ENCODE measurements at regions not wholly inside any gene's neighbourhood (a gene's known extent, or its start where the extent isn't known, plus 50 kb on each side); places are given as distances from the start of the nearest gene placed in this dataset.

- H3K4me3 Mint-ChIP-seq: no peak overlapping the region
- TF ChIP-seq CTCF (IDR thresholded peaks at IDR 0.05; ENCODE audit: unreplicated experiment in 3 of 3): no peak
- no peaks in the 10 kb centered on the region for H3K36me3 Mint-ChIP-seq (ENCODE audit: low read depth)
- H3K27me3 Mint-ChIP-seq (ENCODE audit: low read depth): peaks cover 4% of the 10 kb centered on the region
- H3K27ac Mint-ChIP-seq: no peak overlapping the region
- peaks cover 28% of the 10 kb centered on the region for H3K9me3 Mint-ChIP-seq
- H3K4me1 Mint-ChIP-seq: no peaks in the 10 kb centered on the region
Measured at GRCh38 chr7:17448479-17449423, 150.3 kb downstream of the AHR start.

GRCh38 chr7:17456541-17456940 lies 158.1 kb downstream of the AHR start:
- H3K9me3 Mint-ChIP-seq: peaks cover 24% of the 10 kb centered on the region
- H3K27ac Mint-ChIP-seq: no peak overlapping the region
- TF ChIP-seq CTCF (IDR thresholded peaks at IDR 0.05; ENCODE audit: unreplicated experiment in 3 of 3): no peak
- no peaks in the 10 kb centered on the region for H3K27me3 Mint-ChIP-seq (ENCODE audit: low read depth)
- peaks cover 4% of the 10 kb centered on the region for H3K36me3 Mint-ChIP-seq (ENCODE audit: low read depth)
- H3K4me1 Mint-ChIP-seq: no peaks in the 10 kb centered on the region
- H3K4me3 Mint-ChIP-seq: no peak overlapping the region

GRCh38 chr7:17460001-17460400 lies 161.5 kb downstream of the AHR start:
- no peak for TF ChIP-seq CTCF (IDR thresholded peaks at IDR 0.05; ENCODE audit: unreplicated experiment in 3 of 3)
- Mint-ChIP-seq H3K27me3 (ENCODE audit: low read depth) (no peaks in the 10 kb centered on the region), H3K4me1 (no peaks in the 10 kb centered on the region), H3K27ac (no peak overlapping the region), H3K9me3 (peaks cover 24% of the 10 kb centered on the region), H3K4me3 (no peak overlapping the region), H3K36me3 (ENCODE audit: low read depth) (peaks cover 4% of the 10 kb centered on the region)

- H3K9me3 Mint-ChIP-seq: peaks cover 24% of the 10 kb centered on the region
- H3K27me3 Mint-ChIP-seq (ENCODE audit: low read depth): no peaks in the 10 kb centered on the region
- H3K4me1 Mint-ChIP-seq: no peaks in the 10 kb centered on the region
- H3K36me3 Mint-ChIP-seq (ENCODE audit: low read depth): peaks cover 4% of the 10 kb centered on the region
- H3K27ac Mint-ChIP-seq: no peak overlapping the region
- no peak overlapping the region for H3K4me3 Mint-ChIP-seq
- TF ChIP-seq CTCF (IDR thresholded peaks at IDR 0.05; ENCODE audit: unreplicated experiment in 3 of 3): no peak
Measured at GRCh38 chr7:17460665-17461064, 162.2 kb downstream of the AHR start.

GRCh38 chr7:17462131-17462631 lies 163.7 kb downstream of the AHR start:
- H3K9me3 Mint-ChIP-seq: peaks cover 24% of the 10 kb centered on the region
- peaks cover 4% of the 10 kb centered on the region for H3K36me3 Mint-ChIP-seq (ENCODE audit: low read depth)
- H3K4me1 Mint-ChIP-seq: peaks cover 7% of the 10 kb centered on the region
- no peak overlapping the region for H3K27ac Mint-ChIP-seq
- TF ChIP-seq CTCF (IDR thresholded peaks at IDR 0.05; ENCODE audit: unreplicated experiment in 3 of 3): no peak
- H3K27me3 Mint-ChIP-seq (ENCODE audit: low read depth): no peaks in the 10 kb centered on the region
- no peak overlapping the region for H3K4me3 Mint-ChIP-seq

Measured in nephron (organoid).